Muscle layer of duodenum (tissue), 2 donors: ENCODE measurements at regions not wholly inside any gene's neighbourhood (a gene's known extent, or its start where the extent isn't known, plus 50 kb on each side); places are given as distances from the start of the nearest gene placed in this dataset.

Source experiments
- H3K27ac ChIP-seq: one replicate; pipeline ENCODE4 v1.7.0; 2013; ENCODE audit warnings: mild to moderate bottlenecking, low read length
- H3K27me3 ChIP-seq: one replicate; pipeline ENCODE4 v1.7.0; 2013; ENCODE audit warnings: low read depth, mild to moderate bottlenecking, control low read depth, low read length
- H3K36me3 ChIP-seq, 2 donors: one replicate each; pipeline ENCODE4 v1.7.0; 2013; ENCODE audit warnings: low read length in 2 of 2, control low read depth in 1 of 2, mild to moderate bottlenecking in 1 of 2; ENCODE audit not compliant: insufficient read depth in 2 of 2, control insufficient read depth in 1 of 2
- H3K4me1 ChIP-seq, 2 donors: one replicate each; pipeline ENCODE4 v1.7.0; 2013; ENCODE audit warnings: low read length in 2 of 2, mild to moderate bottlenecking in 2 of 2, control low read depth in 1 of 2, moderate library complexity in 1 of 2; ENCODE audit not compliant: insufficient read depth in 2 of 2, control insufficient read depth in 1 of 2
- H3K4me3 ChIP-seq, 2 donors: one replicate each; pipeline ENCODE4 v1.7.0; 2013; ENCODE audit warnings: low read length in 2 of 2, low read depth in 1 of 2, mild to moderate bottlenecking in 1 of 2
- H3K9me3 ChIP-seq, 2 donors: one replicate each; pipeline ENCODE4 v1.7.0; 2013; ENCODE audit warnings: low read length in 2 of 2, control low read depth in 1 of 2, mild to moderate bottlenecking in 1 of 2; ENCODE audit not compliant: control insufficient read depth in 1 of 2
- donor health status: healthy.

- Histone ChIP-seq H3K27ac (no peak overlapping the region), H3K4me1 (no peaks in the 10 kb centered on the region), H3K36me3 (no peaks in the 10 kb centered on the region), H3K9me3 (no peaks in the 10 kb centered on the region), H3K27me3 (no peaks in the 10 kb centered on the region), H3K4me3 (no peak overlapping the region)
These were observed 217.2 kb downstream of the C12orf50 start for GRCh38 chr12:87812030-87812429.

GRCh38 chr12:87809916-87810315 lies 219.3 kb downstream of the C12orf50 start:
- Histone ChIP-seq H3K4me3 (no peak overlapping the region), H3K36me3 (no peaks in the 10 kb centered on the region), H3K4me1 (no peaks in the 10 kb centered on the region), H3K9me3 (no peaks in the 10 kb centered on the region), H3K27ac (no peak overlapping the region), H3K27me3 (no peaks in the 10 kb centered on the region)

GRCh38 chr12:87807086-87807485 lies 222.1 kb downstream of the C12orf50 start:
- H3K4me1 ChIP-seq: no peaks in the 10 kb centered on the region
- H3K27me3 ChIP-seq: no peaks in the 10 kb centered on the region
- H3K27ac ChIP-seq: no peak overlapping the region
- no peak overlapping the region for H3K4me3 ChIP-seq
- H3K9me3 ChIP-seq: no peaks in the 10 kb centered on the region
- no peaks in the 10 kb centered on the region for H3K36me3 ChIP-seq

GRCh38 chr12:87806310-87806709 lies 222.9 kb downstream of the C12orf50 start:
- Histone ChIP-seq H3K27me3 (no peaks in the 10 kb centered on the region), H3K4me3 (no peak overlapping the region), H3K36me3 (no peaks in the 10 kb centered on the region), H3K27ac (no peak overlapping the region), H3K4me1 (no peaks in the 10 kb centered on the region), H3K9me3 (no peaks in the 10 kb centered on the region)

DNA sequence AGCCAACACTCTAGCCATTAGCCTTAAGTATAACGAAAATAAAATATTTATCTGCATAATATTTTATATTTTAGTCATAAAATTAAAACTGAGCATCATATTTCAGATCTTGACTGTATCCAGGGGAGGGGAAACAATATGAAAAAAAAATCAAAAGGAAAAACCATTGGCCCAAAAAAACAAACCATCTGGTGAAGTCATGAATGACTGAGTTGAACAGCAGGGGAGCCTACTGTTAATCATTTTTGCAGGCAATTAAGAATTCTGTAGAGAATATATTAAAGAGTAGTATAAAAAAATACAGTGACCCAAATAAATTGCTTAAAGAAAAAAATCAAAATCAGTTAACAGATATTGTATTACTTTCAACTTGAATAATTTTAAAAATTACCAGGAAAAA lies 224.8 kb downstream of the C12orf50 start:
- Histone ChIP-seq H3K9me3 (no peaks in the 10 kb centered on the region), H3K4me3 (no peak overlapping the region), H3K27me3 (no peaks in the 10 kb centered on the region), H3K36me3 (no peaks in the 10 kb centered on the region), H3K27ac (no peak overlapping the region), H3K4me1 (no peaks in the 10 kb centered on the region)

DNA sequence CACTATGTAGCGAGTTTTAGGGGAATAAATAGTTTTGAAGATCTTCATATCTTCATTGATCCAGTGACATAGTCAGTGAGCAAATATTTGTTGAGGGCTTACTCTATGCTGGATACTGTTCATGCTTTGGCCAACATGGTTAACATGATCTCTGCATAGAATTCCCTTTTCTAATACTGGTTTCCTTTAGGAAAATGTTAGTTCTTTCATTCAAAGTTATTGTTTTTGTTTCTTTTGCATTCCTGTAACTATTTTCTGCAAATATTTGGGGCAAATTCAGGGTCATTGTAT lies 226.5 kb downstream of the C12orf50 start:
- no peaks in the 10 kb centered on the region for H3K36me3 ChIP-seq
- no peaks in the 10 kb centered on the region for H3K9me3 ChIP-seq
- H3K4me3 ChIP-seq: no peak overlapping the region
- H3K27me3 ChIP-seq: no peaks in the 10 kb centered on the region
- no peak overlapping the region for H3K27ac ChIP-seq
- no peaks in the 10 kb centered on the region for H3K4me1 ChIP-seq

- Histone ChIP-seq H3K4me3 (peak overlapping the region in 1 of 2 donors; percentile 27), H3K4me1 (no peaks in the 10 kb centered on the region), H3K9me3 (no peaks in the 10 kb centered on the region), H3K27ac (no peak overlapping the region), H3K27me3 (no peaks in the 10 kb centered on the region), H3K36me3 (no peaks in the 10 kb centered on the region)
These were observed 227.1 kb downstream of the C12orf50 start for GRCh38 chr12:87801860-87802720.

- Histone ChIP-seq H3K36me3 (no peaks in the 10 kb centered on the region), H3K4me1 (no peaks in the 10 kb centered on the region), H3K27me3 (no peaks in the 10 kb centered on the region), H3K9me3 (no peaks in the 10 kb centered on the region), H3K27ac (no peak overlapping the region), H3K4me3 (no peak overlapping the region)
These were observed 232.2 kb downstream of the C12orf50 start for GRCh38 chr12:87796961-87797516.

DNA sequence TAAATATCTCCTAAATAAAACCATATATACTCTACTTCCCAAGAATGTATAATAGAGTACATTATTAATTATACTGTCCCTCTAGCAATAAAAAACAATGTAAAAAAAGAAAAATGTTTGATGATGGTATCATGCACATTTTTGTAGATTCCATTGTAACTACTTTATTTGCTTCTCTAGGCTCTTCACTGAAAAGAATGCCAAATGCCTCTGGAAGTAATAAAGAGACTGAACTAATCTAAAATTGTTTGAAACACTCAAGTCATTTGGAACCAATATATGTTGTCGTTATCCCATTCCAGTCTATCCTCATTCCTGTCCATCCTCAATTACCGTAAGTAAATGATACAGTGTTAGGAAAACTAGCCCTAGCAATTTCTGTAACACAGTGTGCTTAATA lies 233.6 kb downstream of the C12orf50 start:
- H3K9me3 ChIP-seq: no peaks in the 10 kb centered on the region

DNA sequence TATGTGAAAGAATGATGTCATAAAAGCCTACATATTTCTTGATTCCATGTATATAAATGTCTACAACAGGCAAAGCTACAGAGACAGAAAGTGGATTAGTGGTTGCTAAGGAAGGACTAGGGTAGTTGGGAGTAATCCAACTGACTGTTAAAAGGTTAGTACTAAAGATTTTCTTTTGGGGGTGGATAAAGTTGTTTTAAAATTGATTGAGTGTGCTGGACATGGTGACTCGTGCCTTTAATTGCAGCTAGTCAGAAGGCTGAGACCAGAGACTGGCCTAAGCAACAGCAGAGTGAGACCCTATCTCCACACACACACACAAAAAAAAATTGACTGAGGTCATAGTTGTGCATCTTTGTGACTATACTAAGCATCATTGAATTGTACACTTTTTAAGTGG lies 234.3 kb downstream of the C12orf50 start:
- H3K4me3 ChIP-seq: no peak overlapping the region
- H3K27me3 ChIP-seq: no peaks in the 10 kb centered on the region
- H3K4me1 ChIP-seq: no peaks in the 10 kb centered on the region
- H3K27ac ChIP-seq: no peak overlapping the region
- no peaks in the 10 kb centered on the region for H3K36me3 ChIP-seq
- no peaks in the 10 kb centered on the region for H3K9me3 ChIP-seq

More for the DNA sequence above, 233.6 kb downstream of the C12orf50 start:
- no peak overlapping the region for H3K27ac ChIP-seq
- no peaks in the 10 kb centered on the region for H3K36me3 ChIP-seq
- H3K4me3 ChIP-seq: no peak overlapping the region
- H3K27me3 ChIP-seq: no peaks in the 10 kb centered on the region
- H3K4me1 ChIP-seq: no peaks in the 10 kb centered on the region

DNA sequence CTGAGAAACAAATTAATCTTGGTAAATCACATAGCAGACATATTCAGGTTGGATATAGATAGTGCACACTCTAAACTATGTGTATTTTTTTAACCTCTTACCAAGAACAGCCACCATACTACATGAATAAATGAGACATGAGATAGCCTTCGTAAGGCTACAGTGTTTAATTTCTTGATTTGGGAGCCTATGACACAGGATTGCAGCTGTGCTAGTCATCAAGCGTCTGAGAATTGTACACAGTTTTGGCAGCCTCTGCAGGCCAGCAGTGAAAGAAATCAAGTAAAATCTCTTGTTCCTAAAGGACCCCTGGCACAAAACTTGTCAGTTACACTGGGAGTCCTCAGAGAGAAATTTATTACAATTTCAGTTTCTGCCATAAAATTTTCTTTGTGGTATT lies 236.1 kb downstream of the C12orf50 start:
- no peak overlapping the region for H3K4me3 ChIP-seq
- H3K27ac ChIP-seq: no peak overlapping the region
- H3K27me3 ChIP-seq: no peaks in the 10 kb centered on the region
- H3K36me3 ChIP-seq: no peaks in the 10 kb centered on the region
- no peaks in the 10 kb centered on the region for H3K4me1 ChIP-seq
- H3K9me3 ChIP-seq: no peaks in the 10 kb centered on the region

GRCh38 chr12:87784350-87784749 lies 244.9 kb downstream of the C12orf50 start:
- no peak overlapping the region for H3K27ac ChIP-seq
- H3K27me3 ChIP-seq: no peaks in the 10 kb centered on the region
- no peak overlapping the region for H3K4me3 ChIP-seq
- H3K36me3 ChIP-seq: no peaks in the 10 kb centered on the region
- H3K9me3 ChIP-seq: no peaks in the 10 kb centered on the region
- no peaks in the 10 kb centered on the region for H3K4me1 ChIP-seq
